CD4-positive, alpha-beta T cell treated with Interleukin-15 for 1 hour (primary cell): ENCODE measurements at regions not wholly inside any gene's neighbourhood (a gene's known extent, or its start where the extent isn't known, plus 50 kb on each side); places are given as distances from the start of the nearest gene placed in this dataset.
"Not testable (repeated sequence)": the region's sequence is repeated elsewhere in the genome, so short reads cannot be mapped to it uniquely, and the experiment has no call there.

Experiments used
- DNase-seq: peaks from one replicate; pipeline ENCODE4 v3.0.0-alpha.2; 2020

GRCh38 chr3:177483182-177483967 is 286.1 kb upstream of the TBL1XR1 start:
- no peak for DNase-seq

GRCh38 chr3:177484206-177484605 is 286.9 kb upstream of the TBL1XR1 start:
- DNase-seq, result no peak

- no peak for DNase-seq
Measured at GRCh38 chr3:177484926-177485325, 287.6 kb upstream of the TBL1XR1 start.

GRCh38 chr3:177487635-177488186 is 290.4 kb upstream of the TBL1XR1 start:
- no peak for DNase-seq

- DNase-seq, result no peak
Measured at GRCh38 chr3:177488740-177489139, 291.5 kb upstream of the TBL1XR1 start.

- DNase-seq, result no peak
Measured at GRCh38 chr3:177490626-177491025, 293.3 kb upstream of the TBL1XR1 start.

- DNase-seq, result no peak
Measured at GRCh38 chr3:177491296-177492032, 294.2 kb upstream of the TBL1XR1 start.

- no peak for DNase-seq
Measured at GRCh38 chr3:177493091-177493490, 295.8 kb upstream of the TBL1XR1 start.

GRCh38 chr3:177494216-177494615 is 296.9 kb upstream of the TBL1XR1 start:
- no peak for DNase-seq

GRCh38 chr3:177495566-177495965 is 298.3 kb upstream of the TBL1XR1 start:
- DNase-seq, result no peak

- DNase-seq, result no peak
Measured at GRCh38 chr3:177498037-177498857, 301.0 kb upstream of the TBL1XR1 start.

GRCh38 chr3:177499039-177499438 is 301.8 kb upstream of the TBL1XR1 start:
- DNase-seq, result not testable (repeated sequence)

- DNase-seq, result no peak
Measured at GRCh38 chr3:177499779-177500423, 302.6 kb upstream of the TBL1XR1 start.

- DNase-seq, result no peak
Measured at GRCh38 chr3:177510693-177511216, 313.5 kb upstream of the TBL1XR1 start.

- no peak for DNase-seq
Measured at GRCh38 chr3:177512945-177513814, 315.9 kb upstream of the TBL1XR1 start.

- no peak for DNase-seq
Measured at GRCh38 chr3:177513815-177514610, 316.7 kb upstream of the TBL1XR1 start.

GRCh38 chr3:177514611-177515499 is 317.6 kb upstream of the TBL1XR1 start:
- DNase-seq, result no peak

- no peak for DNase-seq
Measured at GRCh38 chr3:177515786-177516157, 318.5 kb upstream of the TBL1XR1 start.
